IPS DF 6.9 (cell line): ENCODE measurements at regions not wholly inside any gene's neighbourhood (a gene's known extent, or its start where the extent isn't known, plus 50 kb on each side); places are given as distances from the start of the nearest gene placed in this dataset.

Source experiments
- DNase-seq: peaks from one replicate; pipeline ENCODE4 v3.0.0-alpha.2; 2013; ENCODE audit warnings: low read depth, low spot score
- H3K27ac ChIP-seq: one replicate; pipeline ENCODE4 v1.5.1; 2013; ENCODE audit warnings: low read length, control low read depth
- H3K27me3 ChIP-seq: 2 replicates; pipeline ENCODE4 v1.6.1; 2013; ENCODE audit warnings: mild to moderate bottlenecking, low read length; ENCODE audit not compliant: control insufficient read depth, insufficient read depth
- H3K36me3 ChIP-seq: 2 replicates; pipeline ENCODE4 v1.6.1; 2013; ENCODE audit warnings: low read length; ENCODE audit not compliant: control insufficient read depth, insufficient read depth
- H3K4me1 ChIP-seq: 2 replicates; pipeline ENCODE4 v1.6.1; 2013; ENCODE audit warnings: low read length; ENCODE audit not compliant: control insufficient read depth, insufficient read depth
- H3K4me3 ChIP-seq: 2 replicates; pipeline ENCODE4 v1.5.1; 2013; ENCODE audit warnings: mild to moderate bottlenecking, low read length
- H3K9me3 ChIP-seq: 2 replicates; pipeline ENCODE4 v1.6.1; 2013; ENCODE audit warnings: low read length, inconsistent platforms; ENCODE audit not compliant: control insufficient read depth, insufficient read depth
- WGBS: extraction: QIAGEN DNeasy Blood & Tissue Kit; methylation state at CpG from one replicate; pipeline ENCODE4 v1.1.7; 2013; ENCODE audit warnings: mixed read lengths, missing lambda C conversion rate; ENCODE audit not compliant: insufficient read length, insufficient coverage; 5-methylcytosine and 5-hydroxymethylcytosine counted together

- WGBS: no CpG with 5 or more reads among the region's 3 CpGs
- Histone ChIP-seq H3K4me1 (no peaks in the 10 kb centered on the region), H3K4me3 (no peak overlapping the region), H3K27me3 (no peaks in the 10 kb centered on the region), H3K36me3 (no peaks in the 10 kb centered on the region), H3K27ac (no peak overlapping the region), H3K9me3 (no peaks in the 10 kb centered on the region)
- no peak for DNase-seq
Observed at GRCh38 chr2:17242813-17243485, 275.3 kb downstream of the RAD51AP2 start.

- Histone ChIP-seq H3K36me3 (no peaks in the 10 kb centered on the region), H3K4me1 (no peaks in the 10 kb centered on the region), H3K27me3 (no peaks in the 10 kb centered on the region), H3K9me3 (no peaks in the 10 kb centered on the region), H3K4me3 (no peak overlapping the region), H3K27ac (no peak overlapping the region)
- WGBS: 100% methylated on average over 1 of the region's 3 CpGs
- DNase-seq: no peak
Observed at GRCh38 chr2:17239550-17239949, 278.7 kb downstream of the RAD51AP2 start.

- no peaks in the 10 kb centered on the region for H3K27me3 ChIP-seq
- H3K4me3 ChIP-seq: no peak overlapping the region
- H3K27ac ChIP-seq: no peak overlapping the region
- WGBS: no CpG with 5 or more reads among the region's 1 CpG
- H3K36me3 ChIP-seq: no peaks in the 10 kb centered on the region
- H3K4me1 ChIP-seq: no peaks in the 10 kb centered on the region
- no peak for DNase-seq
- no peaks in the 10 kb centered on the region for H3K9me3 ChIP-seq
Observed at GRCh38 chr2:17235167-17235566, 283.1 kb downstream of the RAD51AP2 start.

GRCh38 chr2:17232776-17233556, 285.3 kb downstream of the RAD51AP2 start:
- Histone ChIP-seq H3K36me3 (no peaks in the 10 kb centered on the region), H3K27me3 (no peaks in the 10 kb centered on the region), H3K4me3 (no peak overlapping the region), H3K9me3 (no peaks in the 10 kb centered on the region), H3K4me1 (no peaks in the 10 kb centered on the region), H3K27ac (no peak overlapping the region)
- no peak for DNase-seq
- no CpG with 5 or more reads among the region's 4 CpGs for WGBS

GRCh38 chr2:17231394-17231965, 286.8 kb downstream of the RAD51AP2 start:
- WGBS: no CpG with 5 or more reads among the region's 5 CpGs
- Histone ChIP-seq H3K9me3 (no peaks in the 10 kb centered on the region), H3K36me3 (no peaks in the 10 kb centered on the region), H3K27ac (no peak overlapping the region), H3K27me3 (no peaks in the 10 kb centered on the region), H3K4me3 (no peak overlapping the region), H3K4me1 (no peaks in the 10 kb centered on the region)
- DNase-seq: no peak

GRCh38 chr2:17229414-17229813, 288.8 kb downstream of the RAD51AP2 start:
- H3K4me3 ChIP-seq: no peak overlapping the region
- no CpG with 5 or more reads among the region's 1 CpG for WGBS
- no peak overlapping the region for H3K27ac ChIP-seq
- H3K27me3 ChIP-seq: no peaks in the 10 kb centered on the region
- no peaks in the 10 kb centered on the region for H3K9me3 ChIP-seq
- H3K4me1 ChIP-seq: no peaks in the 10 kb centered on the region
- H3K36me3 ChIP-seq: no peaks in the 10 kb centered on the region
- DNase-seq: no peak

- DNase-seq: no peak
- Histone ChIP-seq H3K9me3 (no peaks in the 10 kb centered on the region), H3K27ac (no peak overlapping the region), H3K36me3 (no peaks in the 10 kb centered on the region), H3K27me3 (no peaks in the 10 kb centered on the region), H3K4me3 (no peak overlapping the region), H3K4me1 (no peaks in the 10 kb centered on the region)
- WGBS: no CpG with 5 or more reads among the region's 6 CpGs
Observed at GRCh38 chr2:17228461-17228860, 289.8 kb downstream of the RAD51AP2 start.

- Histone ChIP-seq H3K27ac (no peak overlapping the region), H3K9me3 (no peaks in the 10 kb centered on the region)
- no CpG with 5 or more reads among the region's 5 CpGs for WGBS
Observed at GRCh38 chr2:17227856-17228255, 290.4 kb downstream of the RAD51AP2 start.

GRCh38 chr2:17226941-17227490, 291.2 kb downstream of the RAD51AP2 start:
- H3K9me3 ChIP-seq: no peaks in the 10 kb centered on the region
- DNase-seq: no peak
- no peaks in the 10 kb centered on the region for H3K36me3 ChIP-seq
- H3K27ac ChIP-seq: no peak overlapping the region
- no peak overlapping the region for H3K4me3 ChIP-seq
- H3K27me3 ChIP-seq: no peaks in the 10 kb centered on the region
- H3K4me1 ChIP-seq: no peaks in the 10 kb centered on the region

More at GRCh38 chr2:17227856-17228255, 290.4 kb downstream of the RAD51AP2 start:
- H3K4me3 ChIP-seq: no peak overlapping the region
- DNase-seq: no peak
- H3K27me3 ChIP-seq: no peaks in the 10 kb centered on the region
- no peaks in the 10 kb centered on the region for H3K36me3 ChIP-seq
- no peaks in the 10 kb centered on the region for H3K4me1 ChIP-seq

GRCh38 chr2:17223211-17223610, 295.0 kb downstream of the RAD51AP2 start:
- Histone ChIP-seq H3K4me1 (no peaks in the 10 kb centered on the region), H3K36me3 (no peaks in the 10 kb centered on the region), H3K27ac (no peak overlapping the region), H3K27me3 (no peaks in the 10 kb centered on the region), H3K4me3 (no peak overlapping the region), H3K9me3 (no peaks in the 10 kb centered on the region)
- WGBS: no CpG with 5 or more reads among the region's 4 CpGs
- DNase-seq: no peak
